CD4-positive, alpha-beta T cell (primary cell): ENCODE measurements at regions not wholly inside any gene's neighbourhood (a gene's known extent, or its start where the extent isn't known, plus 50 kb on each side); places are given as distances from the start of the nearest gene placed in this dataset.

Experiments used
- ATAC-seq: fragments of 200-7000 bp; cut with Tn5 transposase; one replicate; pipeline ENCODE4 v1.10.0; 2022; ENCODE audit warnings: mild to moderate bottlenecking; ENCODE audit not compliant: poor library complexity
- CTCF ChIA-PET: fragments of 350-600 bp; sonication (Branson Sonifier 250); formaldehyde crosslinking; loops from one replicate; lab custom pipeline; 2021; ENCODE audit warnings: antibody characterized with exemption, inconsistent platforms; lab: Charles Lee
- POLR2A ChIA-PET: fragments of 350-600 bp; sonication (Branson Sonifier 250); formaldehyde crosslinking; loops from one replicate; lab custom pipeline; 2021; ENCODE audit warnings: antibody characterized with exemption, inconsistent platforms; lab: Charles Lee
- DNase-seq, 14 experiments: peaks; one replicate each; pipeline ENCODE4 v3.0.0-alpha.2; 2013 to 2020; ENCODE audit warnings: mixed read lengths in 2 of 14
- H3K27ac ChIP-seq, 2 donors: one replicate each; pipeline versions ENCODE4 v1.5.1 to v1.7.0; 2013; ENCODE audit warnings: low read length in 2 of 2, low read depth in 1 of 2, mild to moderate bottlenecking in 1 of 2
- H3K27me3 ChIP-seq, 2 experiments: 1 replicate in 1 of 2; 2 replicates in 1 of 2; pipeline versions ENCODE4 v1.6.1 to v1.7.0; 2013; ENCODE audit warnings: low read length in 2 of 2, control low read depth in 1 of 2, mild to moderate bottlenecking in 1 of 2, moderate library complexity in 1 of 2; ENCODE audit not compliant: insufficient read depth in 2 of 2, control insufficient read depth in 1 of 2
- H3K36me3 ChIP-seq: one replicate; pipeline ENCODE4 v1.6.1; 2013; ENCODE audit warnings: low read length, control low read depth; ENCODE audit not compliant: insufficient read depth
- H3K4me1 ChIP-seq: one replicate; pipeline ENCODE4 v1.6.1; 2013; ENCODE audit warnings: low read length, control low read depth; ENCODE audit not compliant: insufficient read depth
- H3K4me3 ChIP-seq: one replicate; pipeline ENCODE4 v1.5.1; 2013; ENCODE audit warnings: mild to moderate bottlenecking, low read length, moderate library complexity
- H3K9me3 ChIP-seq, 2 experiments: 1 replicate in 1 of 2; 2 replicates in 1 of 2; pipeline versions ENCODE4 v1.6.1 to v1.7.0; 2013; ENCODE audit warnings: low read length in 2 of 2, mild to moderate bottlenecking in 2 of 2, control low read depth in 1 of 2, moderate library complexity in 1 of 2; ENCODE audit not compliant: control insufficient read depth in 1 of 2, insufficient read depth in 1 of 2
- H3K27ac Mint-ChIP-seq: one replicate; pipeline ENCODE4 v1.8.0; 2020; ENCODE audit warnings: mixed read lengths
- H3K27me3 Mint-ChIP-seq: one replicate; pipeline ENCODE4 v1.8.0; 2021; ENCODE audit warnings: mixed read lengths
- H3K36me3 Mint-ChIP-seq: one replicate; pipeline ENCODE4 v1.8.0; 2021; ENCODE audit warnings: low read depth, mixed read lengths
- H3K4me1 Mint-ChIP-seq: one replicate; pipeline ENCODE4 v1.8.0; 2021; ENCODE audit warnings: low read depth, mixed read lengths
- H3K4me3 Mint-ChIP-seq: one replicate; pipeline ENCODE4 v1.8.0; 2020; ENCODE audit warnings: mild to moderate bottlenecking, mixed read lengths
- H3K9me3 Mint-ChIP-seq: one replicate; pipeline ENCODE4 v1.8.0; 2020; ENCODE audit warnings: mixed read lengths
- CTCF ChIP-seq: fragments of 200-600 bp; IDR thresholded peaks from one replicate; pipeline ENCODE4 v1.8.0; 2022; ENCODE audit warnings: antibody characterized with exemption, mild to moderate bottlenecking
- intact Hi-C, 2 experiments: fragments of 100-400 bp; cut with DNase I in 1 of 2; cut with micrococcal nuclease in 1 of 2; formaldehyde crosslinking; loops; one replicate each; pipeline versions ENCODE4 v1.15.1 to v1.9.0; 2023 to 2025; cut with DNase I, micrococcal nuclease

GRCh38 chrX:55159551-55159950, 60.6 kb upstream of the PAGE5 start:
- Mint-ChIP-seq H3K36me3 (peaks cover 19% of the 10 kb centered on the region), H3K27ac (peak overlapping the region; percentile 88), H3K4me1 (peaks cover 17% of the 10 kb centered on the region), H3K27me3 (no peaks in the 10 kb centered on the region), H3K4me3 (peak overlapping the region; percentile 90), H3K9me3 (no peaks in the 10 kb centered on the region)
- Histone ChIP-seq H3K36me3 (no peaks in the 10 kb centered on the region), H3K9me3 (no peaks in the 10 kb centered on the region), H3K27ac (no peak overlapping the region), H3K27me3 (no peaks in the 10 kb centered on the region), H3K4me1 (peaks cover 8% of the 10 kb centered on the region), H3K4me3 (no peak overlapping the region)
- ATAC-seq (no peak), DNase-seq (peak in 2 of 14 experiments; percentile 9 to 24)
- TF ChIP-seq CTCF = no peak
- ChIA-PET CTCF (interaction anchor here (1.1 kb wide), 1 partner anchor 25 kb away, joined by 3 read pairs; no protein-coding TSS in a partner anchor), POLR2A (interaction anchor here (2.4 kb wide), 1 partner anchor 293 kb away, joined by 6 read pairs; the partner anchor contains the start of gene MAGEH1)
- intact Hi-C loops = loop anchor here in 1 of 2 experiments (1.0 kb wide), 1 partner anchor 268 kb away; no protein-coding TSS in a partner anchor

- POLR2A ChIA-PET = interaction anchor here (0.6 to 2.4 kb wide), 6 partner anchors 104 to 522 kb away, joined by 3 to 7 read pairs (median 4); partner anchors contain the start of genes APEX2 and MAGEH1
- Mint-ChIP-seq H3K4me3 (peak overlapping the region; percentile 90), H3K27ac (peak overlapping the region; percentile 88), H3K9me3 (no peaks in the 10 kb centered on the region), H3K36me3 (peaks cover 9% of the 10 kb centered on the region), H3K4me1 (peaks cover 17% of the 10 kb centered on the region), H3K27me3 (no peaks in the 10 kb centered on the region)
- Histone ChIP-seq H3K27ac (peak overlapping the region; percentile 79 to 94), H3K4me1 (peaks cover 8% of the 10 kb centered on the region), H3K27me3 (no peaks in the 10 kb centered on the region), H3K9me3 (no peaks in the 10 kb centered on the region), H3K4me3 (peak overlapping the region; percentile 77), H3K36me3 (no peaks in the 10 kb centered on the region)
- CTCF ChIA-PET = interaction anchor here (0.7 to 1.5 kb wide), 6 partner anchors 26 to 1120 kb away, joined by 3 read pairs; partner anchors contain the start of gene APEX2
- TF ChIP-seq CTCF = peak; percentile 64
- peak; percentile 84 to 93 (median 90) for DNase-seq
- ATAC-seq = peak; percentile 91
- intact Hi-C loops = loop anchor here (1.0 to 10.0 kb wide), 14 partner anchors 104 to 1934 kb away; partner anchors contain the start of genes APEX2 (in 1 of the 2), GNL3L (in 1 of the 2), HUWE1 (in 1 of the 2) and KDM5C (in 1 of the 2)
Measured at GRCh38 chrX:55160685-55161552, 59.2 kb upstream of the PAGE5 start.

GRCh38 chrX:55161581-55161980, 58.6 kb upstream of the PAGE5 start:
- TF ChIP-seq CTCF = no peak
- Histone ChIP-seq H3K36me3 (no peaks in the 10 kb centered on the region), H3K4me3 (peak overlapping the region; percentile 77), H3K4me1 (peaks cover 8% of the 10 kb centered on the region), H3K9me3 (no peaks in the 10 kb centered on the region), H3K27me3 (no peaks in the 10 kb centered on the region), H3K27ac (peak overlapping the region; percentile 79 to 94)
- intact Hi-C loops = loop anchor here (1.0 to 10.0 kb wide), 13 partner anchors 104 to 1934 kb away; partner anchors contain the start of genes APEX2 (in 1 of the 2), GNL3L (in 1 of the 2), HUWE1 (in 1 of the 2) and KDM5C (in 1 of the 2)
- CTCF ChIA-PET = interaction anchor here (0.7 to 1.5 kb wide), 4 partner anchors 40 to 1120 kb away, joined by 3 read pairs; partner anchors contain the start of gene APEX2
- ATAC-seq (no peak), DNase-seq (no peak)
- POLR2A ChIA-PET = interaction anchor here (0.6 to 2.4 kb wide), 6 partner anchors 104 to 522 kb away, joined by 3 to 7 read pairs (median 4); partner anchors contain the start of genes APEX2 and MAGEH1
- H3K9me3 Mint-ChIP-seq = no peaks in the 10 kb centered on the region
- H3K27ac Mint-ChIP-seq = peak overlapping the region; percentile 88
- no peaks in the 10 kb centered on the region for H3K27me3 Mint-ChIP-seq
- peak overlapping the region; percentile 90 for H3K4me3 Mint-ChIP-seq
- H3K4me1 Mint-ChIP-seq = peaks cover 17% of the 10 kb centered on the region
- peaks cover 9% of the 10 kb centered on the region for H3K36me3 Mint-ChIP-seq
